ENCODE measurements at regions not wholly inside any gene's neighbourhood (a gene's known extent, or its start where the extent isn't known, plus 50 kb on each side); places are given as distances from the start of the nearest gene placed in this dataset.
A peak's percentile ranks its signal among the peaks of the same experiment; 100 is the strongest.

DNA sequence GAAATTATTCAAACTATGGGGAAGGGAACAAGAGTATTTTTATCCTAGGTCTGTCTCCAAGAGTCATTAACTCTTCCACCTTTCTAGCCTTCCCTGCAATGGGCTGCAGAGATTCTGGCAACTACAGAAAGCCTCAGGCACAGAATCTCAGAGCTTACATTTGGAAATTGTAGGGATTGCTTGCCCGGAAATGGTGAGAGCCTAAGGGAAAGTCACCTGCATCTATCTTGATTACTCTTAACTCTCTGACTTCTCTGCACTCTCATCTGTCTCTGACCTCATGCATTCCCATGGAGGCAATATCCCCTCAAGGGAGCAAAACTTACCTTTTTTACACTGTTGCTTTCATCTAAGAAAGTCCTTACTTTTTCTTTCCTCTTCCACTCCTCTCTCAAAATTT is 513.2 kb upstream of the MARCKS start:
- DNase-seq (ENCODE audit: low read depth) = no peak
- H3K4me3 ChIP-seq (replicated peaks; ENCODE audit: low read depth, low read length) = no peak overlapping the region
- TF ChIP-seq, protein P1, sequence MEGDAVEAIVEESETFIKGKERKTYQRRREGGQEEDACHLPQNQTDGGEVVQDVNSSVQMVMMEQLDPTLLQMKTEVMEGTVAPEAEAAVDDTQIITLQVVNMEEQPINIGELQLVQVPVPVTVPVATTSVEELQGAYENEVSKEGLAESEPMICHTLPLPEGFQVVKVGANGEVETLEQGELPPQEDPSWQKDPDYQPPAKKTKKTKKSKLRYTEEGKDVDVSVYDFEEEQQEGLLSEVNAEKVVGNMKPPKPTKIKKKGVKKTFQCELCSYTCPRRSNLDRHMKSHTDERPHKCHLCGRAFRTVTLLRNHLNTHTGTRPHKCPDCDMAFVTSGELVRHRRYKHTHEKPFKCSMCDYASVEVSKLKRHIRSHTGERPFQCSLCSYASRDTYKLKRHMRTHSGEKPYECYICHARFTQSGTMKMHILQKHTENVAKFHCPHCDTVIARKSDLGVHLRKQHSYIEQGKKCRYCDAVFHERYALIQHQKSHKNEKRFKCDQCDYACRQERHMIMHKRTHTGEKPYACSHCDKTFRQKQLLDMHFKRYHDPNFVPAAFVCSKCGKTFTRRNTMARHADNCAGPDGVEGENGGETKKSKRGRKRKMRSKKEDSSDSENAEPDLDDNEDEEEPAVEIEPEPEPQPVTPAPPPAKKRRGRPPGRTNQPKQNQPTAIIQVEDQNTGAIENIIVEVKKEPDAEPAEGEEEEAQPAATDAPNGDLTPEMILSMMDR (IDR thresholded peaks at IDR 0.05; ENCODE audit: low read length, missing control alignments) = no peak

DNA sequence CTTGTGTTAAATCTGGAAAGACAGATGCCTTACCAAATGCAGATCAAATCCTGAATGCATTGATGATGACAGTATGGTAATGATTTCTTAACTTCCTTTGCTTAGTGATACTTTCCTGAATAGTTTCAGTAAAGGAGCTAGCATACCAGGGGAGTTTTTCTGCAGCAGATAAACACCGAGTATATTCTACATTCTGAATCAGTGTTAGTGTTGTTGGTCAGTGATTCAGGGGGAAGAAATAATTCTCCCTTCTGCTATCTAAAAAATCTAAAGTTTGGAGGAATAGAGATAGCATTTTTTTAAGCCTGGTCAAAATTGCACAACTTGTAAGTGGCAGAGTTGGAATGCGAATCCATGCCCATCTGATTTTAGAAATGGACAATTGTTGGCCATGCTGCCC is 512.2 kb upstream of the MARCKS start:
- no peak overlapping the region for H3K4me3 ChIP-seq (replicated peaks; ENCODE audit: low read depth, low read length)
- peak; percentile 23 for DNase-seq (ENCODE audit: low read depth)
- TF ChIP-seq, protein P1 (IDR thresholded peaks at IDR 0.05; ENCODE audit: low read length, missing control alignments) = no peak

DNA sequence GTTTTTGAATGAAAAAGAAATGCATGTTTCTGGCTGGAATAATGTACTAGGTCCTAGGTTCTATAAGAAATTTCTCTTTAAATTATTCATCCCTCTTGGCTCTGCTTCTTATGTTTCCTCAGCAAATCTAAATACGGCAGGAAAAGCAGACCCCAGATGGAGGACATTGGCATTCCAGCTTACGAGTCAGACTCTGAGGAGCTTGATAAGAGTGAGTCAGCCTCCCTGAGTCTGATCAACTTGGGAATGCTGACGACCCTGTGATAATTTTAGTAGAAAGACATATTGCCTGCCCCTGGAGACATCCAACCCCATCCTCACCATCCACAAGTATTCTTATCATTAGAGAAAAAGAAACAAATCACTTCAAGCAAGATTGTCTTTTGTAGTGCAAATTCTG is 509.7 kb upstream of the MARCKS start:
- H3K4me3 ChIP-seq (replicated peaks; ENCODE audit: low read depth, low read length) = no peak overlapping the region
- peak; percentile 46 for DNase-seq (ENCODE audit: low read depth)
- TF ChIP-seq, protein P1 (IDR thresholded peaks at IDR 0.05; ENCODE audit: low read length, missing control alignments) = no peak

DNA sequence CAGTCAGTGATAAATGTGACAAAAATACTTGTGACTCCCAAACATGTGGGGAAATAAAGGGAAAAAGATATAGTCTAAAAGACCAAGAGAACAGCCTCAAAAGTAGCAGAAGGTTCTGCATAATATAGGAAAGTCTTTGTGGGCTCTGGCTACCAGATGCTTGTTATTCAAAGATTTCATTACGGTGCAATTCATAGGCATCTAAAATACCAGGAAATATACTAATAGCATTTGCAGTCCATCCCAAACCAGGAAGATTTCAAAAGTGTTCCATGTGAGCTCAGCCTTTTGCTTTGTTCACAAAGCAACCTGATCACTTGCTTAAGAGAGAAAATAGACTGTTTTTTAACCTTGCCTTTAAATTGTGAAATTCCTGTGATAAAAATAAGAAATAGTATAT is 506.7 kb upstream of the MARCKS start:
- H3K4me3 ChIP-seq (replicated peaks; ENCODE audit: low read depth, low read length) = no peak overlapping the region
- DNase-seq (ENCODE audit: low read depth) = peak; percentile 46
- TF ChIP-seq, protein P1 (IDR thresholded peaks at IDR 0.05; ENCODE audit: low read length, missing control alignments) = no peak

DNA sequence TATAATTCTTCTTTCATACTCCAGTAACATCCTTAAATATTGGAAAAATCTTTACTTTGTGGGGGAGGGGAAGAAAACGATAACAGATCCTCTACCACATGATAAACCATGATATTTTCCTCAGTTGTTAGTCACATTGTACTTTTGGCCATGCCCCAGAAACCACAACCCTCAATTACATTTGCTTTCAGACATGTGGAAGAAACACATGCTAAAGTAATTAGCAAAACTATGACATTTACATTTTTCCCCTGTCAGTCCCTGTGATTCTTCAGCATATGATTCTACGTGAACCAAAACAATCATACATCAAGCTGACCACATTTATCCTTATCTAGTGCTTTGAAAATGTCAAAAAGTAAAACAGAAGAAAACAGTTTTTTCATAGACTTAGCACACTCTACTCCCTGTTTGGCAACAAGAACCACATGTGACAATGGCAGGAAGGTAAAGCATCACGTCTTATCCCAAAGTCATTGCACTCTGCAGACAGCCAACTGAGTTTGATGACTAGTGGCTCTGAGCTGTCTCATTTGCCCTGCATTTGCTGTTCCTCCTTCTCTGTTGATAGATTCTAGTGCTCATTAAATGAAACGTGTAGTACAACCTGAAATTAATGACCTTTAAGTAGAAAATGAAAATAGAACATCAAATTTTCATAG is 505.8 kb upstream of the MARCKS start:
- TF ChIP-seq, protein P1 (IDR thresholded peaks at IDR 0.05; ENCODE audit: low read length, missing control alignments) = no peak
- no peak overlapping the region for H3K4me3 ChIP-seq (replicated peaks; ENCODE audit: low read depth, low read length)
- peak; percentile 52 for DNase-seq (ENCODE audit: low read depth)

DNA sequence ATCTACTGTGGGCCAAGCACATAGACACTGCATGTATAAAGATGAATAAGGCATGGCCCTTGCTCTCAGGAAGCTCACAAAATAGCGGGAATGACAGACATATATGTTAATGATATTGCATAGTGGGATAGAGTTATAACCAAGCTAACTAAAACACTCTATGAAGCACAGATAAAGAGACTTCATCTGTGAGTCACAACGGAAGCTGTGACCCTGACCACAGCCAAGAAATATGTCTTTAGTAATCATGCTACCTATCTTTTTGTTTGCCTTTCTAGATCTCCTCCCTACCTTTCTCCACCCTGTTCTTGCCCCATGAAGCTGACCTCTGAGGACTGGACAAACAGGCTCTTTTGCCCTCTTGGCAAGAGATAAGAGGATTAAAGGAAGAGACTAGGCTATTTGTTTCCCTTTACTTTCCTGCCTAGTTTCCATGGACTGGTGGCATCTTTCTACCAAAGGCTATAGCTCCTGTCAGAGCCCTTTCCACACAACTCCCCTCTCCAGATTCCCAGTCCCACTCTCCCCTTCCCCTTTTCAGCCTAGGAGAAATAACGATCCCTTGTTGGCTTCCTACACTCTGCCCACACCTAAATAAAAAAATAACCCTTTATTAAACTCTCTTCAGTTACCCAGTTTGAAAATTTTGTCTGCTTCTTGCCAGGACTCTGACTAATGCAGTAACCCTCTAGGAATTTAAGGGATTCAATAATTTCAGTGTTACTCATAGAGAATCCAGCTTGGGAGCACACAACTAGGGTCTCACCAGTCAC is 504.9 kb upstream of the MARCKS start:
- peak; percentile 76 for DNase-seq (ENCODE audit: low read depth)
- TF ChIP-seq, protein P1 (IDR thresholded peaks at IDR 0.05; ENCODE audit: low read length, missing control alignments) = no peak
- no peak overlapping the region for H3K4me3 ChIP-seq (replicated peaks; ENCODE audit: low read depth, low read length)
